ENCODE measurements at regions not wholly inside any gene's neighbourhood (a gene's known extent, or its start where the extent isn't known, plus 50 kb on each side); places are given as distances from the start of the nearest gene placed in this dataset.

GRCh38 chr10:81031774-81032173 is 494.1 kb downstream of the SH2D4B start:
- DNase-seq = no peak

GRCh38 chr10:81034383-81034782 is 496.7 kb downstream of the SH2D4B start:
- DNase-seq = no peak

- no peak for DNase-seq
Observed at GRCh38 chr10:81036257-81036656, 498.6 kb downstream of the SH2D4B start.

GRCh38 chr10:81040031-81040430 is 502.3 kb downstream of the SH2D4B start:
- DNase-seq = no peak

GRCh38 chr10:81040940-81041339 is 503.2 kb downstream of the SH2D4B start:
- no peak for DNase-seq

- DNase-seq = no peak
Observed at GRCh38 chr10:81042647-81043046, 504.9 kb downstream of the SH2D4B start.

GRCh38 chr10:81065474-81065873 is 527.8 kb downstream of the SH2D4B start:
- DNase-seq = no peak

GRCh38 chr10:81068460-81068859 is 530.8 kb downstream of the SH2D4B start:
- no peak for DNase-seq

- no peak for DNase-seq
Observed at GRCh38 chr10:81071087-81071796, 533.5 kb downstream of the SH2D4B start.

GRCh38 chr10:81073155-81073554 is 535.5 kb downstream of the SH2D4B start:
- no peak for DNase-seq

- DNase-seq = no peak
Observed at GRCh38 chr10:81081887-81082620, 544.4 kb downstream of the SH2D4B start.

- no peak for DNase-seq
Observed at GRCh38 chr10:81082621-81083376, 545.1 kb downstream of the SH2D4B start.

GRCh38 chr10:81093056-81093455 is 555.4 kb downstream of the SH2D4B start:
- DNase-seq = no peak

GRCh38 chr10:81095238-81095637 is 557.5 kb downstream of the SH2D4B start:
- DNase-seq = no peak

- DNase-seq = no peak
Observed at GRCh38 chr10:81096558-81096957, 558.9 kb downstream of the SH2D4B start.

- DNase-seq = no peak
Observed at GRCh38 chr10:81101062-81101461, 563.4 kb downstream of the SH2D4B start.

GRCh38 chr10:81104494-81104893 is 566.8 kb downstream of the SH2D4B start:
- DNase-seq = no peak

- no peak for DNase-seq
Observed at GRCh38 chr10:81108516-81109199, 571.0 kb downstream of the SH2D4B start.

GRCh38 chr10:81109200-81109752 is 571.6 kb downstream of the SH2D4B start:
- no peak for DNase-seq

GRCh38 chr10:81116201-81116600 is 578.5 kb downstream of the SH2D4B start:
- DNase-seq = no peak

- DNase-seq = no peak
Observed at GRCh38 chr10:81116990-81117389, 579.3 kb downstream of the SH2D4B start.

GRCh38 chr10:81127931-81128330 is 590.2 kb downstream of the SH2D4B start:
- no peak for DNase-seq

- no peak for DNase-seq
Observed at GRCh38 chr10:81130014-81130413, 592.3 kb downstream of the SH2D4B start.

All from effector CD8-positive, alpha-beta T cell (primary cell).